GM12873 (cell line): ENCODE measurements at regions not wholly inside any gene's neighbourhood (a gene's known extent, or its start where the extent isn't known, plus 50 kb on each side); places are given as distances from the start of the nearest gene placed in this dataset.

Experiments
- TF ChIP-seq, protein P1 (sequence below): IDR thresholded peaks from 2 replicates; pipeline ENCODE4 v1.5.1; 2012; ENCODE audit warnings: low read depth, mild to moderate bottlenecking, moderate library complexity, low read length, control low read depth; ENCODE audit not compliant: insufficient read depth; ENCODE audit errors: missing control alignments

DNA sequence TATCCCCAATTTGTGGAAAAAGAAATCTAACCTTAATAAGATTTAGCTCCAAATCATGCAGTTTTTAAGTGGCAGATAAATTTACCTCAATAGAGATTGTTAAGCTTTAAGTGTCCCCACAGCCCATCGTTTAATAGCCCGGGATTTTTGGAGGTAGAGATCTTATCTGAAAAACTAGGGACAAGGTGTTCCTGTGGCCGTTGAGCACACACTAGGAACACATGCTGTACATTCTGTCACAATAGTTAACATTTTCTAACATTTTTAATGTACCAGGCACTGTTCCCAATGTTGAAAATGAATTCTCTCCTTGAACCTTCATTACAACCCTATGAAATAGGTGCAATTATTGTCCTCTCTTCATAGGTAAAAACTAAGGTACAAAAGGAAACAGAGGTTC is 85.7 kb upstream of the PLD5 start:
- TF ChIP-seq, protein P1, sequence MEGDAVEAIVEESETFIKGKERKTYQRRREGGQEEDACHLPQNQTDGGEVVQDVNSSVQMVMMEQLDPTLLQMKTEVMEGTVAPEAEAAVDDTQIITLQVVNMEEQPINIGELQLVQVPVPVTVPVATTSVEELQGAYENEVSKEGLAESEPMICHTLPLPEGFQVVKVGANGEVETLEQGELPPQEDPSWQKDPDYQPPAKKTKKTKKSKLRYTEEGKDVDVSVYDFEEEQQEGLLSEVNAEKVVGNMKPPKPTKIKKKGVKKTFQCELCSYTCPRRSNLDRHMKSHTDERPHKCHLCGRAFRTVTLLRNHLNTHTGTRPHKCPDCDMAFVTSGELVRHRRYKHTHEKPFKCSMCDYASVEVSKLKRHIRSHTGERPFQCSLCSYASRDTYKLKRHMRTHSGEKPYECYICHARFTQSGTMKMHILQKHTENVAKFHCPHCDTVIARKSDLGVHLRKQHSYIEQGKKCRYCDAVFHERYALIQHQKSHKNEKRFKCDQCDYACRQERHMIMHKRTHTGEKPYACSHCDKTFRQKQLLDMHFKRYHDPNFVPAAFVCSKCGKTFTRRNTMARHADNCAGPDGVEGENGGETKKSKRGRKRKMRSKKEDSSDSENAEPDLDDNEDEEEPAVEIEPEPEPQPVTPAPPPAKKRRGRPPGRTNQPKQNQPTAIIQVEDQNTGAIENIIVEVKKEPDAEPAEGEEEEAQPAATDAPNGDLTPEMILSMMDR = no peak

DNA sequence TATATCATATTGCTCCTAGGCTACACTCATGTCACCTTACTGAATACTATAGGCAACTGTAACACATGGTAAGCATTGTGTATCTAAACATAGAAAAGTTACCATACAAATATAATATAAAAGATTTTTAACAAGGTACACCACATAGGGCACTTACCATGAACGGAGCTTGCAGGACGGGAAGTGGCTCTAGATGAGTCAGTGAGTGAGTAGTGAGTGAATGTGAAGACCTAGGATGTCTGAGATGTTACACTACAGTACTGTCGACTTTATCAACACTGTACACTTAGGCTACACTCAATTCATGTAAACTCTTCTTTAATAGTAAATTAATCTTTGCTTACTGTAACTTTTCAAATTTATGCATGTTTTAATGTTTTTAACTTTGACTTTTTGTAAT is 81.0 kb upstream of the PLD5 start:
- TF ChIP-seq, protein P1 = no peak

DNA sequence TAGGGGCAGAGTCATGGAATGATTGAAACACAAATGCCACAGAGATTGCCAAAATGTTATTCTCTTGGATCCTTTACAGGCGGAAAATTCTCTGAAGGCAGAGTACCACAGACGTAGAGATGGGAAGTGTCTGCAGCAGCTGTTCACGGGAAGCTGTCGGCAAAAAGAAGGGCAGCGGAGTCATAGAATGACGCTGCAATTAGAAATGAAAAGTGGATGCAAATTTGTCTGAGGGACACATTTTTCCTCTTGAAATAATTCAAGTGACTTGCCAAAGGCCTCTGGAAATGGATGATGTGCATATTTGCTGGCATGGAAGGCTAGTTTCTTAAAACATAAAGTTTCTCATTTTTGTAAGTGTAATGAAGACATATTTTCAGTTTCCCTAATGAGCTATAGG is 77.5 kb upstream of the PLD5 start:
- TF ChIP-seq, protein P1 = no peak

DNA sequence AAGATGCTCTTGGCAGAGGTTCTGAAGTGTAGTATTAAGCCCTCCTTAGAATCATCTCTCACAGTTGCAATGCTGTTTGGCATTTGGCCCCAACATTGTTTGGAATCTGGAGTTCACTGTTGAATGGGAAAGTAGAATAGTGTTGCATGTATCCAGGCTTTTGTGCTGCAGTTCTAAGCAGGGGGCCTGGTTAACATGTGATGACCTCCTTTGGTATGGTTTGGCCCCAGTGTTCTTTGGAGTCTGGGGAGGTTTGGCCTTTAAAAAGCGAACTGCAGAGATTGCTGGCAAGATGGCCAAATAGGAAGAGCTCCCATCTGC is 61.8 kb upstream of the PLD5 start:
- TF ChIP-seq, protein P1 = no peak

DNA sequence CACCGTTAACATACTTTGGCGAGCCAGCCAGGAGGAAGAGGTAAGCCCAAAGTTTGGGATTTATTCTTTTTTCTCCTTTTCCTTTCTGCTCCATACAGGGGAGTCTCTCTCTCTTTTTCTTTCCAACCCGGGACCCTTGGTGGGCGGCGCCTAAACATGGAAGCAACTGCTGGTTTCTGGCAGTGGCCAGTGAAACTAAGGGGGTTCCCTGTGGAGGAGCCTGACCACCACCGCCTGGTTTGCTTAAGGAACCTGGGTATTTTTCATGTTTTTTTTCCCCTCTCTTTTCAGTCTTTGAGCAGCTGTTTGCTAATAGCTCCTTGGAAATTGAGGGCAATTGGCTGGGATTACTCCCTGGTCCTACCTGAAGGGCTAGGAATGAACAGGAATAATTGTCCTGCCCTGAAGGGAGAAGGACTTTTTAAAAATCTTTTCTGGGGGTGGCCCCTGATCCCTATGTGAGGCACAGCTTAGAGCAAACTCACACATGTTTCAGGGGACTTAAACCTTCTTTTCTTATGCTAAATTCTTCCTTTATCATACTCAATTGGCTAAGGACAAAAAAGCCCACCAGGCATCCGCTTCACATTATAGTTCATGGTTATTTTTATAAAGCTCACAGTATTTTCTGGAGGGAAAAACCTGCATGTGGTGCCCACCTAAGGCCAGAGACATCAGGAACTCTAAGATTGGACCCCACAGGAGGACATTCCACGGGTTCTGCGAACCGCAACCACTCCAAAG is 61.3 kb upstream of the PLD5 start:
- TF ChIP-seq, protein P1 = no peak

DNA sequence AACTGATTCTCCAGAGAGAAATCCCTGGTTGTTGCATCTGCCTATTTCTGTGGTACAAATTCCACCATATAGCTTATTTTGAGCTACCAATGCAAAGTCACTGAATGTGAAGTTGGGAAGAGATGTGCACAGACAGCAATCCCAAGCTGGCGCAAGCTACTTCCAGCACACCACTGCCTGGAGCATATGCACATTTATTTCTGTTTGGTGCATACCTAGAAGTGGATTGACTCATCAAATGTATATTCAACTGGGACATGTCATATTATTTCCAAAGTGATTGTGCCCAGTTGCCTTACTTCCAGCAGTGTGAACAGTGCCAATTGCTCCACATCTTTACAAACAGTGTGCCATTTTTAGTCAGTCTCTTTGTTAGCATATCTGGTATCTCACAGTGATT is 58.2 kb upstream of the PLD5 start:
- TF ChIP-seq, protein P1 = no peak

DNA sequence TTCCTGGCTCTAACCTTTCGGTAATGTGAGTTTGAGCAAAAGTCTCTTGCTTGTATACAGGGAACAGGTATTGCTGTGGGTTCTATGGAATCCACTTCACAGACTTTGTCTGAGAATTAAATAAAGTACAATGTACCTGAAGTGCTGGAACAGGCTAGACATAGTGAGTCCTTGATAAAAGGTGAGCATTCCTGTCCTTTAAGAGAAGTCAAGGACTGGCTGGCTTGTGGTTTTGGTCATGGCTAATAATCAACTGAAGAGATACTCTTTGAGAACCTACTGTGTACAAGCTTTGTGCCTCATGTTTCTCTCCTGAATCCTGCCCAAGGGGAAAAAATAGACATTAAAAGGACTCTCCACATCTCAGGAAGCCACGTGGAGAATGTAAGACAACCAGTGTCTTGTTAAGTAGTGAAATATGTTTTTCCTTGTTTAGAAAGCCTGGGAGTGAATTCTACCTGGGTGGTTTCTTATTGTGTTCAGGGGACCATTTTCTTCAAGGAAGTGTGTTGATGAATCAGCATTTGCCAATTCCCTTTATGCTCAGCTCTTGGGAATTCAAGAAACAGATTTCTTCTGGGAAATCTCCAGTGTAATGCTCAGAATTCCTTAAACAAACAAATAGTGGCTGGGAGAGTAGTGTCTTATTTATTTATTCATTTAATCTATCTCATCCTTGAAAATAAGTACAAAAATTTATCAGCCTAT is 55.2 kb upstream of the PLD5 start:
- TF ChIP-seq, protein P1 = no peak
